HS-27A (cell line): ENCODE measurements at regions not wholly inside any gene's neighbourhood (a gene's known extent, or its start where the extent isn't known, plus 50 kb on each side); places are given as distances from the start of the nearest gene placed in this dataset.

Source experiments
- DNase-seq: peaks from one replicate; pipeline ENCODE4 v3.0.0-alpha.2; 2012; ENCODE audit warnings: low read depth, missing footprints

GRCh38 chr22:27441706-27442475, 359.7 kb downstream of the MN1 start:
- DNase-seq = no peak

GRCh38 chr22:27443306-27443705, 358.2 kb downstream of the MN1 start:
- no peak for DNase-seq

GRCh38 chr22:27445881-27446280, 355.7 kb downstream of the MN1 start:
- no peak for DNase-seq

DNA sequence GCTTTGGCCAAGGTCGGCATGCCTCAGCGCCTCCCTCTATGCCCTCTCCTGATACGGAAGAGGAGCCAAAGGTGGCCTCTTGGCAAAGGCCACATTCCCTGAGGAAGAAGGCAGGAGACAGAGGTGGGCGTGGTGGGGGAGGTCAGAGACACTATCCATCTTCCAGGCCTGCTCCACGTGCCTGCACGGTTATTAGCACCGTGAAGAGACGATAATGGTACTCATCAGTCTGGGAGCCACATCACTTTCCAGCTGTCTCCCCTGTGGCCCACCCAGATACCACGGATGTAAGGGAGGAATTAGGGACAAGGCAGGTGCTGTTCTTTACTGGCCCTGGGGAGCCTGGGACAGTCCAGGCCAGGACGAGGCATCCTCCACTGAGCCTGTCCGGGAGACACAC, 354.3 kb downstream of the MN1 start:
- no peak for DNase-seq

- DNase-seq = no peak
Observed at GRCh38 chr22:27450448-27450847, 351.1 kb downstream of the MN1 start.

DNA sequence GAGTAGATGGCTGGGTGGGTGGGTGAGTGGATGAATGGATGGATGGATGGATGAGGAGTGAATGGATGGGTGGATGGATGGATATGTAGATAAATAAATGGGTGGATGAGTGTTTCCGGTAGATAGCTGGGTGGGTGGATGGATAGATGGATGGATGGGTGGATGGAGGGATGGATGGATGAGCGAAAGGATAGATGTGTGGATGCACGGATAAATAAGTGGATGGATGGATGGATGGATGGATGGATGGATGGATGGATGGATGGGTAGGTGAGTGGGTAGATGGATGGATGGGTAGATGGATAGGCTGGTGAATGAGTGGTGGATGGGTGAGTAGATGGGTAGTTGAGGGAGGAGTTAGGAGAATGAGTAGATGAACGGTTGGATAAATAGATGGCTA, 349.3 kb downstream of the MN1 start:
- DNase-seq = no peak

- DNase-seq = no peak
Observed at GRCh38 chr22:27452922-27453321, 348.6 kb downstream of the MN1 start.

DNA sequence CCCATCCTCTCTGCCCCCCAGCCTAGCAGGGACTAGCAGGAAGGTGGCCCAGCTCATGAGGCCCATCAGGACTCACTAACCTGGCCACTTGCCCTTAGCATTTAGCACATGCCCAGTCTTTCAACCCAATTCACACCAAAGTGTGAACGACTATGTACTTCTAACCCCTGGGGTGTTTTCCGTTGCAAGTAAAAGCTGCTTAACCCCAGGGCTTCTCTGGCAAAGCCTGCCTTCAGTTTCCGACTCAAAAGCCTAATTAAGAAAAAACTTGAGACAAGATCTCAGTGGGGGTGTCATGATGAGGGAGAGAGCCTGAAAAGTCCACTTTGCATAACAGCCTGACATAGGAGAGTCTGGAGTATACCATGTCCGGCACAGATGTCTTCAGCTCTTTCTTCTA, 347.8 kb downstream of the MN1 start:
- DNase-seq = no peak

GRCh38 chr22:27454807-27455450, 346.6 kb downstream of the MN1 start:
- DNase-seq = no peak

- no peak for DNase-seq
Observed at GRCh38 chr22:27455526-27455925, 346.0 kb downstream of the MN1 start.

DNA sequence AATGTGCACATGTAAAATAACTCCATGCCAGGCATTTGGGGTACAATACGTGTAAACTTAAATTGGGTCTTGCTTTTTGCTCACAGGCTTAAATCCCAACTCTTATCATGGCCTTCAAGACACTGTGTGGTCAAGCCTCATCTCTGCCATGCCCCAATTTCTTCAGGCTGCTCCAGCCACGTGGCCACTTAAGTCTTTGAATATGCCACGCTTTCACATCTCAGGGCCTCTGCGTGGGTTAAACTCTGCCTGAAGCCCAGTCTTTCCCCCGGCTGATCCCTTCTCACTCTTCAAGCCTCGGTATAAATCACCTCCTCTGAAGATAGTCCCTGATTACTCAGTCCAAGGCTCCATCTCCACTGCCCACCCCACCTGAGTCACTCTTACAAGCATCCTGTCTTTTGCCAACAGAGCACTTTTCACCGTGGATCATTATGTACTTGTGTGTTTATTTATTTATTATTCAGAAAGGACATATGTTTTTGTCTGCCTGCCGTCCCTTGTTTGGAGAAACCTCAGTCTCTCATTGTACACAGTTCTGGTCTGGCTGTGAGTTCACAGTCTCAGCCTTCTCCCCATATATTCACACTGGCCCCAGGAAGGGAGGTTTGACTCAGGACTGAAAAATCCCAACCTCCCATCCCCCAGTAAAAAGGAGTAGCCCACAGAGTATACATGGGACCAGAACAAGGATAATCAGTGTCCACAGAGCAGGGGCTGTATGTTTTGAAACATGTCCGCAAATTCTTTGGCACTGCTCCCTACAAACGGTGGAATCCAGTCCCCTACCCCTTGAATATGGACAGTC, 344.7 kb downstream of the MN1 start:
- DNase-seq = peak; percentile 87

DNA sequence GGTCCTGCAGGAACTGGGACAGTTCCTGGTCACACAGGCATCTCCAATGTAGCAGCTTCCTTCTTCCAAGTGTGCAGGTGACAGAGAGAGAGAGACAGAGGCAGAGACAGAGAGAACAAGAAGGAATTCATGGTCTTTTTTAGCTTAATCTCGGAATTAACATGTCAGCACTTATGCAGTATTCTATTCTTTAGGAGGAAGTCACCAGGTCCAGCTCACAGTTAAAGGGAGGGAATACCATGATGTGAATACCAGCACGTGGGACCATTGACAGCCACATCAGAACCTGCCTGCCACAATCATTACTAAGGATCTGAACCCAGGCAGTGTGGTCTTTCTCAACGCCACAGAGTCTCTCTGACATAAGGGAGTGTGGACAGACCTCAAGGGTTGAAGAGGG, 341.6 kb downstream of the MN1 start:
- no peak for DNase-seq

GRCh38 chr22:27460591-27461347, 340.8 kb downstream of the MN1 start:
- no peak for DNase-seq

- DNase-seq = peak; percentile 96
Observed at GRCh38 chr22:27461470-27461869, 340.1 kb downstream of the MN1 start.

DNA sequence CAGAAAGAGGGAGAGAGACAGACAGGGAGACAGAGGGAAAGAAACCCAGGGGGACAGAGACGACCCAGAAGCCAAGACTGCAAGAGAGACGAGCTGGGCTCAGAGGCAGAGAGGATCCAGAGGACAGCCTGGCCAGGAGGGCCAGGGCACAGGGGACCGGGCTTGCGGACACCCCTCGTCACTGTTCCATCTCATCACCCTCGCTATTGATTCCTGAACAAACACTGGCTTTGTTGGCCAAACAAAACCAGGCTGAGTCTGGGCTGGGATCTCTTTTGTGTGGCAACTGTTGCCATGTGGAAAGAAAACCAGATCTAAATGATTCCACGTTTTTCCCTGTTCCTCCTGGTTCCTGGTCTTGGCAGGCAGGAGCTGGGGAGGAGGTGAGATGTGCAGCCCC, 339.4 kb downstream of the MN1 start:
- DNase-seq = no peak

GRCh38 chr22:27463121-27463660, 338.4 kb downstream of the MN1 start:
- no peak for DNase-seq

- no peak for DNase-seq
Observed at GRCh38 chr22:27466229-27466628, 335.3 kb downstream of the MN1 start.

GRCh38 chr22:27466778-27467438, 334.6 kb downstream of the MN1 start:
- no peak for DNase-seq

GRCh38 chr22:27467711-27468110, 333.8 kb downstream of the MN1 start:
- no peak for DNase-seq

GRCh38 chr22:27468712-27469111, 332.8 kb downstream of the MN1 start:
- no peak for DNase-seq

- DNase-seq = no peak
Observed at GRCh38 chr22:27470169-27470772, 331.3 kb downstream of the MN1 start.
